ENCODE measurements at regions not wholly inside any gene's neighbourhood (a gene's known extent, or its start where the extent isn't known, plus 50 kb on each side); places are given as distances from the start of the nearest gene placed in this dataset.

GRCh38 chr13:105962080-105962479 lies 573.4 kb downstream of the EFNB2 start:
- H3K9me3 ChIP-seq (ENCODE audit: insufficient read depth in 2 of 2, low read depth in 1 of 2, low read length in 1 of 2) = no peaks in the 10 kb centered on the region
- POLR2A ChIA-PET (ENCODE audit: partially characterized antibody) = no interaction called here
- FAIRE-seq = no peak

More at GRCh38 chr13:105962080-105962479, 573.4 kb downstream of the EFNB2 start:
- no peak overlapping the region for H2BK20ac ChIP-seq (ENCODE audit: low read length)
- H2BK120ac ChIP-seq (replicated peaks; ENCODE audit: low read depth, low read length) = no peak overlapping the region
- H3K27ac ChIP-seq (ENCODE audit: low read depth, low read length) = no peak overlapping the region
- H4K8ac ChIP-seq (ENCODE audit: extremely low read depth, insufficient read depth, low read length) = no peak overlapping the region
- no peak overlapping the region for H3K23ac ChIP-seq (ENCODE audit: insufficient read length)
- no peak overlapping the region for H3K4me3 ChIP-seq (ENCODE audit: extremely low read depth in 1 of 4, insufficient read depth in 2 of 4, low read depth in 3 of 4, low read length in 4 of 4)
- H3K79me2 ChIP-seq (ENCODE audit: control insufficient read depth in 1 of 2, insufficient read depth in 2 of 2, low read length in 2 of 2) = no peaks in the 10 kb centered on the region
- no peak overlapping the region for H2AK5ac ChIP-seq (ENCODE audit: low read depth, low read length)
- no peak overlapping the region for H2BK15ac ChIP-seq (ENCODE audit: low read length)
- no peak overlapping the region for H2AFZ ChIP-seq (ENCODE audit: low read length)
- H3K18ac ChIP-seq (ENCODE audit: extremely low read depth, low read length) = no peak overlapping the region
- no peak overlapping the region for H4K5ac ChIP-seq (ENCODE audit: insufficient read length, low read depth, low read length)
- H3K4me1 ChIP-seq (replicated peaks in 1 of 4; ENCODE audit: control insufficient read depth in 3 of 4, insufficient read depth in 4 of 4, low read length in 3 of 4) = peaks cover 0 to 3% (median 0%) of the 10 kb centered on the region in 4 experiments; a peak in 1 of 7 replicates
- no peak overlapping the region for H3K4me2 ChIP-seq (ENCODE audit: insufficient read depth in 1 of 2, low read depth in 2 of 2, low read length in 2 of 2)
- no peaks in the 10 kb centered on the region for H4K20me1 ChIP-seq (replicated peaks in 1 of 2; ENCODE audit: control insufficient read depth in 1 of 2, insufficient read depth in 2 of 2, low read length in 2 of 2)
- H3K36me3 ChIP-seq (ENCODE audit: control insufficient read depth in 2 of 4, insufficient read depth in 4 of 4, low read length in 3 of 4) = no peaks in the 10 kb centered on the region
- no peak overlapping the region for H3K56ac ChIP-seq (replicated peaks; ENCODE audit: insufficient read length, low read depth, low read length)
- 98% methylated on average over 7 of the region's 7 CpGs; no CpG with 5 or more reads in 1 of the 2 experiments for WGBS, 2 experiments (ENCODE audit: extremely low coverage in 1 of 2, insufficient coverage in 1 of 2, insufficient read length in 1 of 2, insufficient replicate concordance in 2 of 2, low coverage in 1 of 2, low lambda C conversion rate in 2 of 2, missing lambda C conversion rate in 1 of 2)
- peaks cover 0 to 1% (median 0%) of the 10 kb centered on the region in 4 experiments; a peak in 1 of 7 replicates for H3K27me3 ChIP-seq (replicated peaks in 1 of 4; ENCODE audit: control insufficient read depth in 3 of 4, extremely low read depth in 1 of 4, insufficient read depth in 3 of 4, low read length in 3 of 4)
- no peak overlapping the region for H3K14ac ChIP-seq (ENCODE audit: insufficient read length)
- H4K91ac ChIP-seq (replicated peaks; ENCODE audit: insufficient read length, low read length) = no peak overlapping the region
- H3K4ac ChIP-seq (replicated peaks; ENCODE audit: insufficient read length, low read depth, low read length) = no peak overlapping the region
- no peaks in the 10 kb centered on the region for H3K79me1 ChIP-seq (ENCODE audit: low read depth, low read length)
- H3K23me2 ChIP-seq (ENCODE audit: low read depth, low read length) = no peaks in the 10 kb centered on the region
- TF ChIP-seq ATF3 (IDR thresholded peaks at IDR 0.05; ENCODE audit: insufficient read depth, low read depth, low read length) = no peak
- no peak for TF ChIP-seq TBP (IDR thresholded peaks at IDR 0.05; ENCODE audit: low read depth, low read length)
- TF ChIP-seq EZH2 (IDR thresholded peaks at IDR 0.05; ENCODE audit: low read depth, low read length, severe bottlenecking) = no peak
- no peak overlapping the region for H2BK5ac ChIP-seq (ENCODE audit: low read depth, low read length)
- no peak for DNase-seq (ENCODE audit: low read depth in 1 of 2, low spot score in 2 of 2)
- no peak overlapping the region for H2BK12ac ChIP-seq (ENCODE audit: low read depth, low read length)
- no peak overlapping the region for H3K9ac ChIP-seq (replicated peaks in 1 of 4; ENCODE audit: extremely low read depth in 1 of 4, low read depth in 3 of 4, low read length in 3 of 4)
- CTCF ChIA-PET (ENCODE audit: partially characterized antibody) = no interaction called here
